ENCODE measurements at regions not wholly inside any gene's neighbourhood (a gene's known extent, or its start where the extent isn't known, plus 50 kb on each side); places are given as distances from the start of the nearest gene placed in this dataset.

- WGBS: 71% methylated on average over 4 of the region's 4 CpGs
- no peaks in the 10 kb centered on the region for H3K36me3 ChIP-seq
- no peak overlapping the region for H3K4me3 ChIP-seq
These were observed 400.7 kb downstream of the DAD1 start for GRCh38 chr14:22188318-22188717.

GRCh38 chr14:22185789-22186188 lies 403.2 kb downstream of the DAD1 start:
- H3K9me3 ChIP-seq: no peaks in the 10 kb centered on the region
- TF ChIP-seq POLR2AphosphoS5 (IDR thresholded peaks at IDR 0.05) (no peak), POLR2A (IDR thresholded peaks at IDR 0.05) (no peak), CTCF (IDR thresholded peaks at IDR 0.05) (no peak), EP300 (IDR thresholded peaks at IDR 0.05) (no peak)
- no peaks in the 10 kb centered on the region for H3K36me3 ChIP-seq
- H3K27me3 ChIP-seq: no peaks in the 10 kb centered on the region
- 73% methylated on average over 3 of the region's 3 CpGs for WGBS
- DNase-seq (ENCODE audit: low spot score in 2 of 2): no peak
- H3K4me1 ChIP-seq: no peaks in the 10 kb centered on the region
- no peak overlapping the region for H3K4me3 ChIP-seq
- no peak overlapping the region for H3K27ac ChIP-seq

More at GRCh38 chr14:22188318-22188717, 400.7 kb downstream of the DAD1 start:
- H3K9me3 ChIP-seq: no peaks in the 10 kb centered on the region
- H3K27ac ChIP-seq: no peak overlapping the region
- no peaks in the 10 kb centered on the region for H3K4me1 ChIP-seq
- H3K27me3 ChIP-seq: no peaks in the 10 kb centered on the region
- TF ChIP-seq EP300 (IDR thresholded peaks at IDR 0.05): no peak
- TF ChIP-seq POLR2AphosphoS5 (IDR thresholded peaks at IDR 0.05): no peak
- TF ChIP-seq CTCF (IDR thresholded peaks at IDR 0.05): no peak
- TF ChIP-seq POLR2A (IDR thresholded peaks at IDR 0.05): no peak
- no peak for DNase-seq (ENCODE audit: low spot score in 2 of 2)

- Histone ChIP-seq H3K36me3 (no peaks in the 10 kb centered on the region), H3K27me3 (no peaks in the 10 kb centered on the region), H3K4me1 (no peaks in the 10 kb centered on the region), H3K9me3 (no peaks in the 10 kb centered on the region), H3K4me3 (no peak overlapping the region), H3K27ac (no peak overlapping the region)
- no peak for DNase-seq (ENCODE audit: low spot score in 2 of 2)
- TF ChIP-seq CTCF (IDR thresholded peaks at IDR 0.05) (no peak), POLR2AphosphoS5 (IDR thresholded peaks at IDR 0.05) (no peak), EP300 (IDR thresholded peaks at IDR 0.05) (no peak), POLR2A (IDR thresholded peaks at IDR 0.05) (no peak)
- 25% methylated on average over 1 of the region's 1 CpG for WGBS
These were observed 403.8 kb downstream of the DAD1 start for GRCh38 chr14:22185191-22185590.

- TF ChIP-seq CTCF (IDR thresholded peaks at IDR 0.05) (no peak), POLR2AphosphoS5 (IDR thresholded peaks at IDR 0.05) (no peak), EP300 (IDR thresholded peaks at IDR 0.05) (no peak), POLR2A (IDR thresholded peaks at IDR 0.05) (no peak)
- DNase-seq (ENCODE audit: low spot score in 2 of 2): no peak
- Histone ChIP-seq H3K36me3 (no peaks in the 10 kb centered on the region), H3K27ac (no peak overlapping the region), H3K4me3 (no peak overlapping the region), H3K9me3 (no peaks in the 10 kb centered on the region), H3K27me3 (no peaks in the 10 kb centered on the region), H3K4me1 (no peaks in the 10 kb centered on the region)
These were observed 404.2 kb downstream of the DAD1 start for GRCh38 chr14:22184830-22185168.

- H3K4me1 ChIP-seq: no peaks in the 10 kb centered on the region
- WGBS: 86% methylated on average over 7 of the region's 7 CpGs
- H3K27me3 ChIP-seq: no peaks in the 10 kb centered on the region
These were observed 404.7 kb downstream of the DAD1 start for GRCh38 chr14:22184157-22184829.

More at GRCh38 chr14:22184157-22184829, 404.7 kb downstream of the DAD1 start:
- Histone ChIP-seq H3K27ac (no peak overlapping the region), H3K36me3 (no peaks in the 10 kb centered on the region), H3K9me3 (no peaks in the 10 kb centered on the region), H3K4me3 (no peak overlapping the region)
- no peak for DNase-seq (ENCODE audit: low spot score in 2 of 2)
- TF ChIP-seq POLR2AphosphoS5 (IDR thresholded peaks at IDR 0.05): no peak
- TF ChIP-seq POLR2A (IDR thresholded peaks at IDR 0.05): no peak
- no peak for TF ChIP-seq EP300 (IDR thresholded peaks at IDR 0.05)
- no peak for TF ChIP-seq CTCF (IDR thresholded peaks at IDR 0.05)
